ENCODE measurements at regions not wholly inside any gene's neighbourhood (a gene's known extent, or its start where the extent isn't known, plus 50 kb on each side); places are given as distances from the start of the nearest gene placed in this dataset.

GRCh38 chr16:64181271-64181925, 940.5 kb downstream of the CDH11 start:
- Histone ChIP-seq H3K27me3 (no peaks in the 10 kb centered on the region), H3K4me3 (no peak overlapping the region), H3K9me3 (peaks cover 0 to 2% (median 0%) of the 10 kb centered on the region in 4 donors), H3K27ac (no peak overlapping the region), H3K36me3 (no peaks in the 10 kb centered on the region), H3K4me1 (peaks cover 0 to 7% (median 2%) of the 10 kb centered on the region in 4 donors)
- intact Hi-C loops (cut with DNase I) = no loop called here
- TF ChIP-seq EP300 (IDR thresholded peaks at IDR 0.05) = no peak
- TF ChIP-seq CTCF (IDR thresholded peaks at IDR 0.05) = no peak
- TF ChIP-seq POLR2AphosphoS5 (IDR thresholded peaks at IDR 0.05) = no peak
- TF ChIP-seq POLR2A (IDR thresholded peaks at IDR 0.05) = no peak
- WGBS, 2 donors = 70 to 80% methylated on average over 4 of the region's 4 CpGs
- no peak for DNase-seq

- Histone ChIP-seq H3K27me3 (no peaks in the 10 kb centered on the region), H3K4me1 (no peaks in the 10 kb centered on the region), H3K9me3 (peaks cover 0 to 2% (median 0%) of the 10 kb centered on the region in 4 donors), H3K36me3 (no peaks in the 10 kb centered on the region), H3K4me3 (no peak overlapping the region), H3K27ac (no peak overlapping the region)
- DNase-seq = no peak
- TF ChIP-seq CTCF (IDR thresholded peaks at IDR 0.05) (no peak), EP300 (IDR thresholded peaks at IDR 0.05) (no peak), POLR2AphosphoS5 (IDR thresholded peaks at IDR 0.05) (no peak), POLR2A (IDR thresholded peaks at IDR 0.05) (no peak)
- WGBS, 2 donors = 20 to 70% methylated on average over 4 of the region's 4 CpGs
- intact Hi-C loops (cut with DNase I) = no loop called here
These were observed 941.5 kb downstream of the CDH11 start for GRCh38 chr16:64180136-64180900.

GRCh38 chr16:64174327-64174726, 947.5 kb downstream of the CDH11 start:
- H3K4me1 ChIP-seq = no peaks in the 10 kb centered on the region
- no peak overlapping the region for H3K4me3 ChIP-seq
- intact Hi-C loops (cut with DNase I) = no loop called here
- no peak for DNase-seq
- no peak overlapping the region for H3K27ac ChIP-seq
- no peak for TF ChIP-seq EP300 (IDR thresholded peaks at IDR 0.05)
- no peak for TF ChIP-seq POLR2A (IDR thresholded peaks at IDR 0.05)
- TF ChIP-seq CTCF (IDR thresholded peaks at IDR 0.05) = no peak
- no peak for TF ChIP-seq POLR2AphosphoS5 (IDR thresholded peaks at IDR 0.05)
- WGBS, 2 donors = 68 to 84% methylated on average over 2 of the region's 2 CpGs
- H3K9me3 ChIP-seq = peaks cover 0 to 2% (median 0%) of the 10 kb centered on the region in 4 donors
- H3K36me3 ChIP-seq = no peaks in the 10 kb centered on the region
- H3K27me3 ChIP-seq = no peaks in the 10 kb centered on the region

GRCh38 chr16:64172652-64173051, 949.2 kb downstream of the CDH11 start:
- Histone ChIP-seq H3K36me3 (no peaks in the 10 kb centered on the region), H3K27me3 (no peaks in the 10 kb centered on the region), H3K9me3 (no peaks in the 10 kb centered on the region), H3K4me3 (no peak overlapping the region), H3K4me1 (no peaks in the 10 kb centered on the region), H3K27ac (no peak overlapping the region)
- 66 to 81% methylated on average over 3 of the region's 3 CpGs for WGBS, 2 donors
- no peak for TF ChIP-seq CTCF (IDR thresholded peaks at IDR 0.05)
- TF ChIP-seq POLR2A (IDR thresholded peaks at IDR 0.05) = no peak
- TF ChIP-seq EP300 (IDR thresholded peaks at IDR 0.05) = no peak
- no peak for TF ChIP-seq POLR2AphosphoS5 (IDR thresholded peaks at IDR 0.05)
- no peak for DNase-seq
- intact Hi-C loops (cut with DNase I) = no loop called here
